Adrenal gland (tissue), 5 donors: ENCODE measurements at regions not wholly inside any gene's neighbourhood (a gene's known extent, or its start where the extent isn't known, plus 50 kb on each side); places are given as distances from the start of the nearest gene placed in this dataset.

ENCODE experiments used
- CTCF ChIP-seq, 6 experiments: fragments of 450-650 bp in 4 of 6; fragments of 200-600 bp in 2 of 6; sonication (generic) in 1 of 6; IDR thresholded peaks; 1 replicate in 5 of 6; 2 replicates in 1 of 6; pipeline versions ENCODE4 v1.5.1 to v1.8.0; 2016 to 2021; ENCODE audit warnings: antibody characterized with exemption in 6 of 6, mild to moderate bottlenecking in 2 of 6, moderate library complexity in 1 of 6
- POLR2A ChIP-seq, 2 donors: fragments of 450-650 bp; IDR thresholded peaks; one replicate each; pipeline ENCODE4 v1.6.1; 2017; ENCODE audit warnings: antibody characterized with exemption in 2 of 2, mild to moderate bottlenecking in 2 of 2, moderate library complexity in 1 of 2
- donor health status: DM: no; HTN: no; CAD: no.

GRCh38 chrX:51804741-51805140 lies 61.5 kb downstream of the GSPT2 start:
- TF ChIP-seq POLR2A (IDR thresholded peaks at IDR 0.05), result no peak
- TF ChIP-seq CTCF (IDR thresholded peaks at IDR 0.05), result no peak
